Daoy (cell line): ENCODE measurements at regions not wholly inside any gene's neighbourhood (a gene's known extent, or its start where the extent isn't known, plus 50 kb on each side); places are given as distances from the start of the nearest gene placed in this dataset.
"Not testable (repeated sequence)": the region's sequence is repeated elsewhere in the genome, so short reads cannot be mapped to it uniquely, and the experiment has no call there.

ENCODE experiments used
- DNase-seq: peaks from one replicate; pipeline ENCODE4 v3.0.0-alpha.2; 2015; ENCODE audit warnings: low read depth

GRCh38 chr7:35971133-35971891 lies 170.5 kb downstream of the SEPTIN7 start:
- DNase-seq = no peak

- DNase-seq = peak; percentile 76
These were observed 175.1 kb downstream of the SEPTIN7 start for GRCh38 chr7:35975851-35976454.

GRCh38 chr7:35978816-35979640 lies 174.0 kb upstream of the EEPD1 start:
- not testable (repeated sequence) for DNase-seq

- no peak for DNase-seq
These were observed 170.5 kb upstream of the EEPD1 start for GRCh38 chr7:35982600-35982999.

- no peak for DNase-seq
These were observed 169.4 kb upstream of the EEPD1 start for GRCh38 chr7:35983626-35984025.

GRCh38 chr7:35985126-35985754 lies 167.8 kb upstream of the EEPD1 start:
- peak; percentile 87 for DNase-seq

GRCh38 chr7:35987016-35987415 lies 166.0 kb upstream of the EEPD1 start:
- DNase-seq = no peak

- no peak for DNase-seq
These were observed 164.9 kb upstream of the EEPD1 start for GRCh38 chr7:35988105-35988504.

- no peak for DNase-seq
These were observed 164.2 kb upstream of the EEPD1 start for GRCh38 chr7:35988818-35989217.

GRCh38 chr7:35991511-35992232 lies 161.4 kb upstream of the EEPD1 start:
- no peak for DNase-seq

- DNase-seq = no peak
These were observed 160.6 kb upstream of the EEPD1 start for GRCh38 chr7:35992436-35992835.

GRCh38 chr7:35993113-35993512 lies 159.9 kb upstream of the EEPD1 start:
- no peak for DNase-seq

- peak; percentile 71 for DNase-seq
These were observed 159.1 kb upstream of the EEPD1 start for GRCh38 chr7:35993676-35994606.

GRCh38 chr7:35995334-35995733 lies 157.7 kb upstream of the EEPD1 start:
- DNase-seq = no peak

- no peak for DNase-seq
These were observed 154.6 kb upstream of the EEPD1 start for GRCh38 chr7:35998481-35998880.

- no peak for DNase-seq
These were observed 151.5 kb upstream of the EEPD1 start for GRCh38 chr7:36001546-36001945.

- no peak for DNase-seq
These were observed 150.2 kb upstream of the EEPD1 start for GRCh38 chr7:36002900-36003299.

GRCh38 chr7:36003343-36003742 lies 149.7 kb upstream of the EEPD1 start:
- DNase-seq = no peak

GRCh38 chr7:36005293-36005692 lies 147.8 kb upstream of the EEPD1 start:
- DNase-seq = no peak

- DNase-seq = no peak
These were observed 147.2 kb upstream of the EEPD1 start for GRCh38 chr7:36005876-36006275.
